Kasumi-1 (cell line): ENCODE measurements at regions not wholly inside any gene's neighbourhood (a gene's known extent, or its start where the extent isn't known, plus 50 kb on each side); places are given as distances from the start of the nearest gene placed in this dataset.

Experiments
- DNase-seq, 2 experiments: peaks; one replicate each; lab custom pipeline; 2025; lab: John Stamatoyannopoulos, UW

DNA sequence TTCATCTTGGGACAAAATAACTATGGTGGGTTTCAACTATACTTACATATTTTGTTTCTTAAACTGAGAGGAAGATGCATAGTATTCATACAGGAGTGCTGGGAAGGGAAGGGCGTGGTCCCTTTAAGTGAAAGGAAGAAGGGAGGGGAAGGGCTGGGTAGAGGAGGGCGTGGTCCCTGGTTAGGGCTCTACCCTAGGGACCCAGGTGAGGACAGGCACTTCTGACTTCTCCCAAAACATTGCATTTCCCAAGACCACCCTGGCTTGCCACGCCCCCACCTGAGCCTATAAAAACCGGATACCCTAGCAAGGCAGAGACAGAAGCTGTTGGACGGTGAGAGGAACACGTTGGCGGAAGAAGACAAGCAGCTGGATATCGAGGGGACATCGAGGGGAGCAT, 157.6 kb upstream of the PLXNA4 start:
- DNase-seq = no peak

DNA sequence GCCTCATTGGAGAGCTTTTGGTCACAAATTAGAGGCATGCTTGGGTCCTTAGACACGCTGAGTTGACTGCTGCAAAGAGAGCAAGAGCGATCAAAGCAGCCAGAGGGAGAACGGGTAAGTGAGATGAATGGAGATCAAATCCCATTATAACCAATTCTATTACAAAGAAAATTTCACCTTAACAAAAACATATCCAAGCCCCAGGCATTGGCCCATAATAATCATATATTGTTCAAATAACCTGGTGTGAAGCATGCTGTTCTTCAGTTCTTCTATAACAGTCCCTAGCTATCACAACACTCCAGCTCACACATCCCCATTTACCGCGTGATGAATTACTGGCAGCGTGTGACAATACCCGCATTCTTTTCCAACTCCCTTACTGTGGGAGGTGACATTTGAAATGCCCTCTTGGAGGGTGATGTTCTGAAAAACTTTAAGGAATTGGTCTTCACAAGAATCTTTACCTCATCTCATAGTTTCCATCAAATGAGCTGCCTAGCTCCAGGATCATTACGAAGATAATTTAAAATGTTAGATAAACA, 156.1 kb upstream of the PLXNA4 start:
- DNase-seq = no peak

DNA sequence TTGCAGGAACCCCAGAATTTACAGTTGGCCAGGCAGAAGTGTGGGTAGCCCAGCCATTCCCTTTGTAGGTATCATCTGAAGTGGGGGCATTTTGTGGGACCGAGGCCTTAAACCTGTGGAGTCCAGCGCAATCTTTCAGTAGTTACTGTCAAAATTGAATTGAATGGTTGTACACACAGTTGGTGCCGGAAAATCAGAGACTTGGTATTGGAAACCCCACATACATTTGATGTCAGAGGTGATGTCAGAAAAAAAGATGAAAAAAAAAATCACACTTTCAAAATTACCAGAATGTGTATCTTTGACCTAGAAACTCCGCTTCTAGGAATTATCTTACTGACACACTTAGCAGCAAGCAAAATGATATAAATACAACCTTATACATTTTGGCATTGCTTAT, 153.8 kb upstream of the PLXNA4 start:
- DNase-seq = no peak

DNA sequence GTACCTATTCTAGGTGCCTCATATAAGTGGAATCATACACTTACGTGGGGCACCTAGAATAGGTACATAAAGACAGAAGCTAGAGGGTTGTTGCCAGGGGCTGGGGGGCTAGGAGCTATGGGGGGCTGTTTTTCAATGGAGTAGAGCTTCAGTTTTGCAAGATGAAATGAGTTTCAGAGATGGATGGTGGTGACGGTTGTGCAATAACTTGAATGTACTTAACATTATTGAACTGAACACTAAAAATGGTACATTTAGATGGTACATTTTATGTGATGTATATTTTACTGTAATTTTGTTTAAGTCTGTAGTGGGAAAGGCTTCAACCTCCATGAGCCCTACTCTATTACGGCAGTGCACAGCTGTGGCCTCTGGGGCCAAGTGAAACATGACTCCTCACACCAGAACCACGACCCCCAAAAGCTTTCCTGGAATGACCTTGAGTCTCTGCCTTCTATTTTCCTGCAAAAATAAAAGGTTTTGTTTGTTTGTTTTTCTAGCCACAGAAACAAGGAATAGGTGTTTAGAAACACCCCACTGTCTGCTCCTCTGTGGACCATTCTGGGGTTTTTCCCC, 147.3 kb upstream of the PLXNA4 start:
- no peak for DNase-seq

DNA sequence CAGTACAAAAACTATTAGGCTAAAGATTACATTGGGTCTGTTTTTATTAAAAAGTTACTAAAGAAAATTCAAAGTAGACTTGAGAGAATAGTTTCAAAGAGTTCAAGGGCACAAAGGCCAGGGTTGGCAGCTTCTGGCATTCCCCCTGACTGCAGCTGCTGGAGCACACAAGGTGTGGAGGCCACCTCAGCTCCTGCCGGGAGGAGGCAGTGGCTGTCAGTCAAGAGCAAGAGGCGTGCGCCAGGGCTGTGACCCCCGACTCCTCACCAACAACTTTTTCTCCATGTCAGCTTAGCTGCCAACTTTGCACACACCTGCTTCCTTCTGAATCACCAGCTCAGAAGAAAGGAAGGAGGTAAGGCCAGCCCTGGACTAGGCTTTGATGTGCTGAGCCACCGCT, 144.6 kb upstream of the PLXNA4 start:
- DNase-seq = no peak

DNA sequence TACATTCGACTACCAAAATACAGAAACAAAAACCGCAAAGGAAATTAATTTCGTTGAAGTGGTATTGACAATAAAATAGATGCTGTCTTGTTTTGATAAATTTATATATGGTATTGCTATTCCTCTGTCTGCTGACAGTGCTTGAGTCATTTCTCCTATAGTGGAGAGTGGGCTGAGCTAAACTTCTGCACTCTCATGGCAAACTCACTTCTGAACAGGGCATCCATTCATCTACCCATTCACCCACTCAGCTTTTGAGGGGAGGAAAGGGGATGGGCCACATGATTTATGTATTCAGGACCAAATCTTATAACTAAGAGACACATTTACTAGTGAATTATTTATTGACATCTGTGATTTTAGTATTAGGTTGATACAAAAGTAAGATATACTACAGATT, 137.6 kb upstream of the PLXNA4 start:
- no peak for DNase-seq

DNA sequence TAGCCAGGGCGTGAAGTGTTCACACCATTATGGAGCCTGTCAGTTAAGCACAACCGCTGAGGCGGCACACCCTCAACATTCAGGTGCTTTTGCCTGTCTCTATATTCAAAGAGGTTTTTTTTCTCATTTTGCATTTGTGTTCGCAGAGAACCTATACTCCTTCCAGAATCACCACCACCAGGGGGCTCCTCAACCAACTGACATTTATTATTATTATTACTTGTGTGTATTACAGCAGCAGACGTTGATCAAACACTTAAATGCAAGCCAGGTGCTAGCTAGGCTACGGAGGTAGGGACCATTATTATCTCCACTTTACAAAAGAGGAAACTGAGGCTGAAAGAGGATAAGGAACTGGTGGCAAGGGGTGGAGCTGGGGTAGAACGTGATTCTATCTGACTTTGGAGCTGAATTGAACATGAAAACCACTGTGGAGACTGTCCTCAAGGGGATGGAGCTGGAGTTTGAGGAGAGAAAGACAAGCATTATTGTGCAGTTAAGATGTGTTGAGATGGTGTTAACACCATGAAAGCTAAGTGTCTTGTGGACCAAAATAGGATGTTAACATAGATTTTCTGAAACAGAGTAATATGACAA, 133.8 kb upstream of the PLXNA4 start:
- DNase-seq = peak; percentile 8 to 23

DNA sequence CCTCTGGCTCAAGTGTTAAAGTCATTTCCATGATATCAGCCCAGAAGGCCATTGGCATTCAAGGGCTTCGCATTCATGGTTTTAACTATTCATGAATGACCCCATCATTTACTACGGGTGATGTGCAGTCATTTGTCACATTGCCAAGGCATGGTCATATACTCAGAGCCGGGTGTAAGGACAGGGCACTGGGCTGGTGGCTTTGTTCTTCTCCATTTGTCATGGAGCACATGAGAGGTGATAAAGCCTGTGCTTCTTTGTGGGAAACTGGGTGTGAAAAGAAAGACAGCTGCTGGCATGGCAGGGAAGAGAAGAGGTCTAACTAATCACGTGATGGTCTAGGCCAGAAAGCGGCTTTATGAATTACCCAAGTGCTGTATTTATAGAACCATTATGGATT, 132.2 kb upstream of the PLXNA4 start:
- no peak for DNase-seq

DNA sequence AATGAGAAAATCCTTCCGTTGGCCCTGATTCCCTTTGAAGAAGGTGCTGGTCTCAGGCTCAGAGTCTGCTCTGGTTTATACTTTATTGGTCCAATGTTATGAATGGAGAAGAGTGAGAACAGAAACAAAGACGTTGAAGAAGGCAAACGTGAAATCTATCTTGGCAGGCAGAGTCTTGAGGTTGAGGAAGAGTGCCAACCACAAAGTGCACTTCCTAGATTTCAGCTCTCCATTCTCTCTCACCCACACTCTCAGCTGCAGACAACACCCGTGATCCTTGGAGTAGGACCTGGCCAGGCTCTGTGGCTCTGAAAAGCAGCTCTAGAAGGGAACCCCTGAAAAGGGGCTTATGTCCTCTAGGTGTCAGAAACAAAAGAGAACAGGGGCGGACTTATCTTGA, 128.9 kb upstream of the PLXNA4 start:
- peak in 1 of 2 experiments; percentile 22 for DNase-seq

DNA sequence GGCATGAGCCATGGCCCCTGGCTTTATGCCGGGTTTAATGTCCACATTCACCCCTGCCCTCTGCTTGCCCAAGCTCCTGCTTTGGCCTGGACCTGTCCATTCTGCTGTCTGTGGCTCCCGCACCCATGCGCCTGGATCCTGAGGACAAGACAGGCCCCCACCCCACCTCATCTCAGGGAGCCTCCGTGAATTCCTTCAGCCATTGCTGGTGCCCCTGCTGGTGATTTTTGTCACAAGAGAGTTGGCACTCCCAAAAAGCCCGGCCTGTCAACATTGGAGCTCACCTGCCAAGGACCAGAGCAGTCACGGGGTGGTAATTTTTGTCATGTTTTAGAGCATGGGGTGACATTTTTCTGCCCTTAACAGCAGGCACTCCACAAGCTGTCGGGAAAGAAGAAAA, 127.5 kb upstream of the PLXNA4 start:
- DNase-seq = no peak

DNA sequence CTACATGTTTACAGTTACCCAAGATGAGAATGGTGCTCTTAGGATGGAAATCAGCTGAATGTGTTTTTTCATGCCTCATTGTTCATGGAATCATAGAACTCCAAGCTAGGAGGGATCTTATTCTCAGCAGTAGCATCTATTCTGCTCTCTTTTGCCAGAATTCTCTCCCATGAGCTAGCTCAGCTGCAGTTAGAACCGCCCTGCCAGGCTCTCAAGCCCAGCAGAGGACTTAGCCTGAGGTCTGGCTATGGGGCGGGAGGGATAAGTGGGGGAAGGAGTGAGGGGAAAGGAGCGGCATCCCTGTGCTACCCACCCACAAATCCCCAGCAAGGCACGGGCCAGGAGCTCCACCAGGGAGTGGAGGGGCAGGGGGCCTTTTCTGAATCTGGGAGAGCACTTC, 120.7 kb upstream of the PLXNA4 start:
- DNase-seq = no peak

DNA sequence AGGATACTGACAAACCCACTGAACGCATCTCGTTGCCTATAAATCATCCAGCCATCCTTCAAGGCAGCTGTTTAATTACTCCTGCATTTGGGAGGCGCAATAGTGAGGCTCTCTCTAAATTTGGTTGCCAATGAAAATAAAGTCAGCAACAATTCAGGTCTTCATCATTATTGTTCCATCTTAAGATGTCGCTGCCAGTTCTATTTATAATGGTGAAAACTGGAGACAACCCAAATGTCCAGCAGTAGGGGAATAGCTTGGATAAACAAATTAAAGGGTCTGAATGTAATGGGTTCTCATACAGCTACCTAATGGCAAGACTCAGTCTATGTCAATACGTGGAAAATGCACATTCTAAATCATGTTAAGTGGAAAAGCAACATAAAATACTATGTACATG, 120.1 kb upstream of the PLXNA4 start:
- no peak for DNase-seq

DNA sequence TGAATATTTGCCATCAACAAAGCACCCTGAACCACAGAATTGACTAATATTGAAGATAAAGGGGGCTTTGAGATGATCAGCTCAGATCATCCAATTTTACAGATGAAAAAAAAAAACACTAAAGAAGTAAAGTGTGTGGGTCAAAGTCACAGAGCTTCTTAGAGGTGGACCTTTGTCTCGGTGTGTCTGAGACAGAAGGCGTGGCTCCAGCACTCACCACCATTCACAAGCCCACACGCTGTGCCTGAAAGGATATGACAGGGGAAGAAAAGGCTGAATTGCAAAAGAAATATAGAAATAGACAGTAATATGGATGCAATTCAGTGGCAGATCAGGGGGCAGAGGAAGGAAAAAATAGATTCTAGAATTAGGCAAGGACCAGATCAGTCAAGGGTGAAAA, 114.9 kb upstream of the PLXNA4 start:
- DNase-seq = no peak

DNA sequence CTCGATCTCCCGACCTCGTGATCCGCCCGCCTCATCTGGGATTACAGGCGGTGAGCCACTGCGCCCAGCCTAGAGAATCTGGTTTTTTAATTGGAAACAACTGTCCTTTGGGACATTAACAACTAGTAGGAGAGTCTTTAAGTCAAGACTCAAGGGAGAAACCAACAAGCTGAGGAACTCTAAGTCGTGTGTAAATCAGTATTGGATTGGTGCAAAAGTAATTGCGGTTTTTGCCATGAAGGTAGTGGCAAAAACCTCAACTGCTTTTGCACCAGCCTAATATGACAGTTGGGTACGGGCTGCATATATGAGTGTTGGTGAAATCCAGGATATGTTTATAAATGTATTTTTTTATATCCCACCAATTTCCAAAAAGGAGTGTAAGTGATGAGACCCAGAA, 113.9 kb upstream of the PLXNA4 start:
- no peak for DNase-seq

DNA sequence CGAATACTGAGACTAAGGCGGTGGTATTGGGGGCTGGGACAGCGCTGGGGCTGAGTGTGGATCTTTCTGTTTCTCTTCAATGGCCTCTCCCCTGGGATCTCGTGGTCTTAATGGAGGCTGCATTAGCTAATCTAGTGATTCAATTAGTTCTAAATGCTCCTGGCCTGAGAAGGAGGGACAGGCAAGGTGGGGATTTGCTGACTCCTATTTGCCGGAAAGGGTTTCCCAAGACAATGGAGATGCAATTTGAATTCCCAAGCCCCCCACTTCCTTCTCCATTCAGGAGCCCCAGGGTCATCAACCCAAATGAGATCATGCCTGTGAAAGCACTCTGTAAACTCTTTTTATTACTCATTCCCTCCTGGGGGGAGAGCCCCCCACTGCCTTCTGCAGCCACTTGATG, 111.7 kb upstream of the PLXNA4 start:
- DNase-seq = no peak

DNA sequence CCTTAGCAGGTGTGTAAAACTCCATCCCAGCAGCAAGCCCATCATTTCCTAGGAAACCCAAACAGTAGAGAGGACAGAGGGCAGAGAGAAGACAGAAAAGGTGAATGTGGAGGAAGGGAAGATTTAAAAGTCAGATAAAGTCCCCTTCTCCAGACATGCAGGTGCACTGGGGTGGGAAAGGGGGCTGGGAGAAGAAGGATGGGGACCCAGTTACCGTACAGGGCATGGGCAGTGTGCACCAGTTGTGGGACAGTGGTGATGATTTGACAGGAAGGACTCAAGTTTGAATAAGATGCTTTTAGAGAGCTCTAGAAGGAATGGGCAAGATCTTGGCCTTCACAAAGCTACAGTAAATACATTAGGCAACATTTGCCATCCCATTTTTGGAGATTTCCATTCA, 110.7 kb upstream of the PLXNA4 start:
- DNase-seq = no peak

DNA sequence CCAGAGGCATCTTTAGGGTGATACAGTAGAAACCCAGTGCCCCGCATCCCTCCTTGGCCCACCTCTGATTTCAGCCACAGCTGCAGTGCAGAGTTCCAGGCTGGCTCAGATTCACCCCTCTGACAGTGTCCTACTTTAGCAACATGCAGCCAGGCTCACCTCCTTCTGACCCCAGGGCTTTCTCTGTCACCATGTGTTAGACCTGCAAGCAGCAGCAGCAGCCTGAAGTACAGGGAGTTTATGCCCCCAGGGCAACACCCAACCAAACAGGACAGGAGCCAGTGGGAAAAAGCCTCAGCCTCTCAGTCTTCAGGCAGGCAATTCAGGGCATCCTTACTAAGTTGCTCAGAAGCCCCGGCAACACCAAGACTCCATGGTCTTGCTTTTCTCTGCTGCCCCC, 109.0 kb upstream of the PLXNA4 start:
- no peak for DNase-seq

DNA sequence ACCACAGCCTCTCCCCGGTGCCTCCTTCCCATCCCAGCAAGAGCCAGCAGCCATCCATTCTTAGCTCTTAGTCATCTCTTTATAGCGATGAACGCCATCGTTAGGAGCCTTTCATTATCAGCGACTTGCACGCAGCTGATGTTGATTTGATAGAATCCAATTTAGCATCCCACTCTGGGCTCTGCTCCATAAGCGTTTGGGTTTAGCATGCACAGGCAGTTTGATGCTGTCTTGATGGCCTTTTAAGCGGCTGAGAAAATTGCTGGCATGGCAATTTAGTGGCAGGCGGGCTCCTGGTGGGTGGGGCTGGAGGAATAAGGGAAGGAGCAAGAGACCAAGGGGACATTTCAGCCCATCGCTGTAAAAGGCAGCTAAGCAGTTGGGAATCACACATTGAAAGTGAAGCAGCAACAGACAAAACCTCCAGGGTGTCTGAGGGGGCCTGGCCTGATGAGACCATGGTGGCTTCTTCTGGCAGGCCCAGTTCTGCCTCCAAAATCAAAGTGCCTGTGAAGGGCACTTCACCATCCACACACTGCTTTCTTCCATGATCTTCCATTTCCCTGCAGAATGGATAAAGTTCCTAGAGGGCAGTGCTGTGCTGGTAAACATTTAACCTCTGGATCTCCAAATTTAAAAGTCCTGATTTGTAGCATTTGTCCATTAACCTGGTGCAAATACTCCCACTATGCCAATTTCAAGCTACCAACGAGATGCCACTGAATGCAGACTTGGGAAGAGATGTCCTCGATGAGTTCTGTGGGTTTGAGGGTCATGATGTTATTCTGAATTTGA, 107.8 kb upstream of the PLXNA4 start:
- no peak for DNase-seq

DNA sequence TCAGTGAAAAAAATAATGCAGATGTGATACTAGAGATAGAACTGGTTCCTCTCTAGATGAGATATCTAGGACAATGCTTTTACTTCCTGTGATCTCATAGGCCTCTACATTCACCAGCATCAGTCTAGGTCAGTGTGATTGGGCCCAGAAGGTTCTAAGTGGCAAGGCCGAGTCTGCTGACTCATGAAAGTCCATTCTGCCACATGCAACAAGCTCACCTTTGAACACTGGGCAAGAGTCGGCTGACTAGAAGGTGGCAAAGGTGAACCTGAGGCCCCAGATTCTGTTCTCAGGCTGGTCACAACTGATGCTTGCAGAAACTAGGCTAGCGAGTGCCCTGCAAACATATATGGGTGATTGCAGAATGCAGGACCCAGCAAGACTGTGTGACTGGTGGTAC, 105.7 kb upstream of the PLXNA4 start:
- DNase-seq = no peak

DNA sequence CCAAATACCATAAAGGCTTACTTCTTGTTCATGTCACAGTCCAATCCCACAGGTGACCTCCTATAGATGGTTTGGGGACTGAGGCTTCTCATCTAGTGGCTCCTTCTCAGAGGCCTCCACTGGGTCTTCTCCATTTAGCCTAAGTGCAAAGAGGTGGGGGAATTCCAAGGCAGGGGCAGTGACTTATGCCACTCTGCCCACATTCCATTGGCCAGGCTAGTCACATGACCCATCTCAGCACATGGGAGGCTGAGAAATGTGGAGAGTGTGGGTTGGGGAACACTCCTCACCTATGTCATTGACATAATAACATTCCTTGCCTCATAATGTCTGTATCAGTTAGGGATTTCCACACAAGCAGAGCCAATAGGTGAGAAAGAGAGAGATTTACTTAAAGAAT, 104.3 kb upstream of the PLXNA4 start:
- DNase-seq = no peak

DNA sequence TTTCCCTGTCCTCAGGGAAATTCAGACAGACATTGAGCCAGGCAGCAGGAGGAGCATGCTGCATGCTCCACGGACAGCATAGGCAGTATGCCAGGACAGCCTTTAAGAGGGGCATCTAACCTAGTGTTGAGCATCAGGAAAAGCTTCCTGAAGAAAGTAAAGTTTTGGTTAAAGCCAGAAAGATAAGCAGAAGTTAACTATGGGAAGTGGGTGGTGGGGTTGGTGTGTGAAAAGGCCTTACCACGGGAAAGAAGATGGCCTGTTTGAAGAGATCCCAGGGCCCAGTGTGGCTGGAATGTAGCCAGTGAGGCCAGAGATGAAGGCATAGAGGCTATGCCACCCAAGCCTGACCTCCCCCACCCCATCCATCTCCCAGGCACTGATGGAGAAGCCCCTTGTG, 102.4 kb upstream of the PLXNA4 start:
- DNase-seq = peak in 1 of 2 experiments; percentile 10

DNA sequence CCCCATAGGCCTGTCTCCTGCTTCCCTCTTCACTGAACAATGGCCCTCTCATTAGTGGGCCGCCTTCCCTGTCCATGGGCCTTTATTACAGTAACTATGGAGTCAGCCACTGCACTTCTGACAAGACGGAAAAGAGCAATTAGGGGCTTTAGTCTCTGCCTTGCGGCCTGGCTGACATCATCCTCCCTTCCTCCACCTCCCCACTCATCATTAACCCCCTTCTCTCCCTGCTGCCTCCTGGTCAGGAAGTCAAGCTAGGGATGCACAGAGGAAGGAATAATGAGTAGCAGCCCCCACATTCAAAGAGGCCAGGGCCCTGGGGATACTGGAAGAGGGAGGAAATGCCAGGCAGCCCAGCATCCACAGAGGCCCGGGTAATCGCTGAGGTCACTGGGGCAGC, 101.6 kb upstream of the PLXNA4 start:
- no peak for DNase-seq

DNA sequence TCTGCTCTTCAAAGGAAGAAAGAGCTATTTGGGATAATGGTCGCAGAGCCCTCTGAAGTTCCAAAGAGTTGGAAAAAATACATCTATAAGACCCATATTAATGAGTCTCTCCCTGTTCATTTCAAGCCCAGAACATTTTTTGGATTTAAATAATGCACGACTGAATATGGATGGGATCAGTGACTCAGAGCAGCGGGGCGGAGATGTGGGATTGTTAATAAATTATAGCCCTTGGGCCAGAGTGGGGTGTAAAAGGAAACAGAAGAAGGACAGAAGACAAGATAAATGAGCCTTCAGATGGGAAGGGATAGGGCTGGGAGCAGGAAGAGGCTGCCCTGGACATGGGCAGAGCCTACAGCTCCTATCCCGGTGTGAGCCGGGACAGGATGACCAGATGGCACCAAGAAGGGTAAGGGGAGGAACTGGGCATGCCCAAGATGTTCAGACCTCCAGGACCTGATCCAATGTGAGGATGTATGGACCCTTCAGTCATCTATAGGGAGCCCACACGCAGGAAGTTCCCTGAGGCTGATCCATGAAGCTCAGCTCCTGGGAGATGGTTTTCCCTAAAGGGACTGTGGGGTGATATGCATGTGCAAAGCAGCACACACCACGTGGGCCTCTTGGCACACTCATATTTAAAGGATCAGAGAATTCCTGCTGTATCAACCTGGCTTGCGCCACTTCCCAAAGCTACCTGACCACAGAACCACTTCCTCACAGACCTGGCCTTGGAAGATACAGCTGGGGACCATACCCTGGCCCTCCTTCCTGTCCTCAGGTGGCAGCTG, 96.1 kb upstream of the PLXNA4 start:
- no peak for DNase-seq
